ENCODE measurements at regions not wholly inside any gene's neighbourhood (a gene's known extent, or its start where the extent isn't known, plus 50 kb on each side); places are given as distances from the start of the nearest gene placed in this dataset.

- TF ChIP-seq, protein P1, sequence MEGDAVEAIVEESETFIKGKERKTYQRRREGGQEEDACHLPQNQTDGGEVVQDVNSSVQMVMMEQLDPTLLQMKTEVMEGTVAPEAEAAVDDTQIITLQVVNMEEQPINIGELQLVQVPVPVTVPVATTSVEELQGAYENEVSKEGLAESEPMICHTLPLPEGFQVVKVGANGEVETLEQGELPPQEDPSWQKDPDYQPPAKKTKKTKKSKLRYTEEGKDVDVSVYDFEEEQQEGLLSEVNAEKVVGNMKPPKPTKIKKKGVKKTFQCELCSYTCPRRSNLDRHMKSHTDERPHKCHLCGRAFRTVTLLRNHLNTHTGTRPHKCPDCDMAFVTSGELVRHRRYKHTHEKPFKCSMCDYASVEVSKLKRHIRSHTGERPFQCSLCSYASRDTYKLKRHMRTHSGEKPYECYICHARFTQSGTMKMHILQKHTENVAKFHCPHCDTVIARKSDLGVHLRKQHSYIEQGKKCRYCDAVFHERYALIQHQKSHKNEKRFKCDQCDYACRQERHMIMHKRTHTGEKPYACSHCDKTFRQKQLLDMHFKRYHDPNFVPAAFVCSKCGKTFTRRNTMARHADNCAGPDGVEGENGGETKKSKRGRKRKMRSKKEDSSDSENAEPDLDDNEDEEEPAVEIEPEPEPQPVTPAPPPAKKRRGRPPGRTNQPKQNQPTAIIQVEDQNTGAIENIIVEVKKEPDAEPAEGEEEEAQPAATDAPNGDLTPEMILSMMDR (IDR thresholded peaks at IDR 0.05; ENCODE audit: low read depth, low read length), result no peak
- no peak for TF ChIP-seq EZH2phosphoT487 (IDR thresholded peaks at IDR 0.05; ENCODE audit: low read depth)
These were observed 118.5 kb upstream of the EPHA3 start for GRCh38 chr3:88988906-88989305.

Data from OCI-LY3 (cell line).